Fibroblast of gingiva (primary cell): ENCODE measurements at regions not wholly inside any gene's neighbourhood (a gene's known extent, or its start where the extent isn't known, plus 50 kb on each side); places are given as distances from the start of the nearest gene placed in this dataset.

ENCODE experiments used
- DNase-seq: peaks from one replicate; pipeline ENCODE4 v3.0.0-alpha.2; 2011; ENCODE audit warnings: low read depth

DNA sequence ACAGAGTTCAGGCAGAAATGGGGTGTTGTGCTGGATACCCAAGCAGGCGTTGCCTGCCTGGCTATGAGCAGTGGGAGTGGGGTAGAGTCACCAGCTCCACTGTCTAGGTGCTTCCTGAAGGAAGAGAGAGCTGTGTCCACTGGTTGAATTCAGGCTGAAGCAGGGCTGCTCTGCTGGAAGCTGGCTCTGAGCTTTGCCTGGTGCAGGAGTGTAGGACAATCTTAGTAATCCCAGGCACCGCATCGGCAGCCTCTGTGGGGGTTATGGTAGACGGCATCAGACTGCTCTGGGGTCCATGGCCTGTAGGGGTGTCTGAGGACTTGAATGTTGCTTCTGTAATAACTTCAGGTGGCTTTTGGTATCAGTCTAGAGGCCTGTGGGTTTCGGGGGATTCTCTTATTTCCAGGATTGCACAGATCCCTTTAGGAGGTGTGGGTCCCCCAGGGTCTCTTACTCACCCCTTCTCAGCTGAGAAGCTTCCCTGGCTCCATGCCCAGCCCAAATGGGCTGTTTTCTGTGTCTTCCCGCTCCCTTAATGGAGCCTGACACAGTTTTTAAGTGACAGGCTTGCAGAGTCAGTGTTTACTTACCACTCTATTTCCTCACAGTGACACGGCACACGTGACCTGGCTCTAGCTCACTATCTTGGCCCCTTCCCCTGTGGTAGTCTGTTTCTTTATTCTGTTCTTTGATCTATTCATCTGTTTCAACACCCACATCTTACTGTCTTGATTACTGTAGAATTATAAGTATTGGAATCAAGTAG is 644.3 kb downstream of the CBLN2 start:
- DNase-seq = no peak

DNA sequence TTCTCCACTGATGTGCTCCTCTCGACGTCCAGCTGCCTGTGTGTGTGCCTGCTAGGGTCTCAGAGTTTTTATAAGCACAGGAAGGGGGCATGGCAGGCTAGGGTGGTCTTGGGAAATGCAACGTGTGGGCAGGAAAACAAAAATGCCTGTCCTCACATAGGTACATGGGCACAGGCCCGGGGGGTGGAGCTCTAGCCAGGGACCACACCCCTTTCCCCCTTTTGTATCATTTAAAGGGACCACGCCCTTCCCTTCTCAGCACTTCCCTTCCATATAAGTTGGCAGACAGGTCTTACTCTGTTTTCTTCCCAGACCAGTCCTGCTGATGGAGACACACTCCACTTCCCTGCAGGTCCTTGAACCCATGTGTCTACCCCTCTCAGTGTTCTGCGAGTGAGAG is 645.0 kb downstream of the CBLN2 start:
- no peak for DNase-seq

DNA sequence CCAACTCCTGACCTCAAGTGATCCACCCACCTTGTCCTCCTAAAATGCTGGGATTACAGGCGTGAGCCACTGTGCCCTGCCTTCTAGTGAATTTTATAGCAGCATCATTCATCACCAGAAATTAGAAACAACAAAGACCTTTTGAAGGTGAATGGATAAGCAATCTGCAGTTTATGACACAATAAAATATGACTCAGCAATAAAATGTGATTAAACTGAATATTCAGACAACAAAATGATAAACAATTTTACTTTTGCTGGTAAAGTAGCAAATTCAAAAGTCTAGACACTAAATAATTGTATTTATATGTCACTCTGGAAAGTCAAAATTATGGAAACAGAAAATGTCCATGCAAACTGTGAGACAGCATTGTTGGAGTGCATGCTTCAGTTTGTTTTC is 656.6 kb downstream of the CBLN2 start:
- no peak for DNase-seq

DNA sequence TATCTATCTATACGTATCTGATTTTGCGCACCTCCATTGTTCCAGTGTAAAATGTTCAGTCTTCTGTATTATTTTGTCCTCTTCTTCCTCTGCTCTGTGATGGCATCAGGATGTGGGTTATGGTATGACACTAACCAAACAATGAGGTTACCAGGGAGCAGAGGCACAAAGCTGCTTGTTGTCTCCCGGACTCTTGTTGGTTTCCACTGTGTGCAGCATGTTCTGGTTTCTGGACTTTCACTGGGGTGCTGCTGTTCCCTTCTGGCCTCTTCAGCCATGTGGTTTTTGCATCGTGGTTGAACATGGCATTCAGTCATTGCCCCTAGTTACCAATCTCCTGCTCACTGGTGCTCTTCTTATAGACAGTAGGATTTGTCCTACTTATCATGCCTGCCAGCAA is 665.9 kb downstream of the CBLN2 start:
- DNase-seq = no peak

DNA sequence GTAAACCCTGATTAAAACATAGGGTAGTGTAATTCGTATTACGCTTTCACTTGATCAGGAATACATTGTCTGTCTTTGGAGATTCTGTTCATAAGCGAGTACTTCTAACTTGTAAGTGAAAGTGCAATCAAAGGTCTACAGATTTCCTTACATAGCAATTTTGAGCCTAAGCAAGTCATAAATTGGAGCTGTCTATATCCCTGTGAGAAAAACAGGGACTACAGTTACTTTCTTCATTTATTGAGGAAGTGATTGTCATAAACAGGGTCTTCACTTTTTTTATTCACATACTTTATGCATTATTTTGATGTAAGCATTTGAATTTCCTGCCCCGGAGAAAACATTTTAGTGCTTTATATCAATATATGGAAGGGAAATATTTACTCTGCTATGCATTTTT is 670.4 kb downstream of the CBLN2 start:
- no peak for DNase-seq

DNA sequence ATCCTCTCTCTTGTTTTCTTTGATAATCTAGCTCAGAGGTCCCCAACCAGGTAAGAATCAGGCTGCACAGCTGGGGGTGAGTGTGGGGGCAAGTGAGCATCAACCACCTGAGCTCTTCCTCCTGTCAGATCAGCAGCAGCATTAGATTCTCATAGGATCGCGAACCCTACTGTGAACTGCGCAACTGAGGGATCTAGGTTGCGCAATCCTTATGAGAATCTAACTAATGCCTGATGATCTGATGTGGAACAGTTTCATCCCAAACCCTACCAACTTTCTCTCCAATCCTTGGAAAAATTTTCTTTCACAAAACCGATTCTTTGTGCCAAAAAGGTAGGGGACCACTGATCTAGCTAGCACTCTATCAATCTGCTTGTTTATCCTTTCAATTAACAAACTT is 678.3 kb downstream of the CBLN2 start:
- DNase-seq = no peak

DNA sequence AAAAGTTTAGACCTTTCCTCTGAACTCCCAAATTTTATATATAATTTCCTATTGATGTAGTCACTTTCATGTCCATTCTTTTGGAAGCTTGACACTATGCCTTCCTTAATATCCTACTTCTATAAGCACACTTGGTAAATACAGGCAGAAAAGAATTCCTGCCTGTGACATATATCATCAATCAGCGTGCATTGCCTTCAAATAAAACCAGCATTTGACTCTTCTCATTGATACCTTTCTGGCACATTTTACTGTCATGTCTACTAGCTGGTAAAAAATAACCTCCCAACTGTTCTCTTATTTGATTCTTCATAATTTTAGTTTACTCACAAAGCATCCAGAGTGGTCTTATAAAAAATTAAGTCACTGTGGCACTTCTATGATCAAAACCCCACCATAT is 693.5 kb downstream of the CBLN2 start:
- DNase-seq = no peak

DNA sequence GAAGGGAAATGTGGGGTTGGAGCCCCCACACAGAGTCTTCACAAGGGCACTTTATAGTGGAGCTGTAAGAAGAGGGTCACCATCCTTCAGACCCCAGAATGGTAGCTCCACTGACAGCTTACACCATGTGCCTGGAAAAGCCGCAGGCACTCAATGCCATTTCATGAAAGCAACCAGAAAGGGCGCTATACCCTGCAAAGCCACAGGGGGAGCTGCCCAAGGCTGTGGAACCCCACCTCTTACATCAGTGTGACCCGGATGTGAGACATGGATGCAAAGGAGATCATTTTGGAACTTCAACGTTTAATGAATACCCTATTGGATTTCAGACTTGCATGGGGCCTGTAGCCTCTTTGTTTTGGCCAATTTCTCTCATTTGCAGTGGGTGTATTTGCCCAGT is 694.7 kb downstream of the CBLN2 start:
- DNase-seq = no peak

DNA sequence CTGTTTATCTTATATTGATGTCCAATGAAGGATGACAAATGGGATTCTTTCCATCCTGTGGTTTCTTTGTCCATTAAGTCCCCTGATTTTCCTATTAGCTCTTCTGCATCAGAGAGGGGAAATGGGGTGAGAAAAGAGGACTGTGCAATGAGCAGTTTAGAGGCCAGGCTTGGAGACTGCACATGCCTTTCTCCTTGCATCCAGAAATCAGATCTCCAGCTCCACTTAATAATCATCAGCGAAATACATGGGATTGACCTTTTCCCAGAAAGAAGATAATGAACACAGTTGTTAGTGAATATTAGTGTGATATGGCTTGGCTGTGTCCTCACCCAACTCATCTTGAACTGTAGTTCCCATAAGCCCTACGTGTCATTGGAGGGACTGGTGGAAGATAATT is 697.4 kb downstream of the CBLN2 start:
- no peak for DNase-seq

DNA sequence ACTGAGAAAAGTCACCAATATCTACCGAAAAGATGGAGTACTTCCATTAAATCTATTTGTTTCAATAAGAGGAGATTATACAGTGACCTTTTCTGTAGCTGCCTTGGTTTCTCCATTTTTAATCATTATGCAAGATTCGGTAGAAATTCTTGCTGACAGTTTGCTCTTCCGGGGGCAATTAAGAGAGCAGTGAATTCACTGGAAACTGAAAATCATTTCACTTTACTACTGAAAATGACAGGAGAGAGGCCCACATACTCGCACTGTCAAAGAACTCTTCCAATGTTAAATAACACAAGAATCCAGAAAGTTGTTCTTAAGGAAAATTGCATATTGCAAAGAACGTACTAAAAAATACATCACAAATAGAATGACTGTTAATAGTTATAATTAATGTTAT is 699.3 kb downstream of the CBLN2 start:
- DNase-seq = no peak

DNA sequence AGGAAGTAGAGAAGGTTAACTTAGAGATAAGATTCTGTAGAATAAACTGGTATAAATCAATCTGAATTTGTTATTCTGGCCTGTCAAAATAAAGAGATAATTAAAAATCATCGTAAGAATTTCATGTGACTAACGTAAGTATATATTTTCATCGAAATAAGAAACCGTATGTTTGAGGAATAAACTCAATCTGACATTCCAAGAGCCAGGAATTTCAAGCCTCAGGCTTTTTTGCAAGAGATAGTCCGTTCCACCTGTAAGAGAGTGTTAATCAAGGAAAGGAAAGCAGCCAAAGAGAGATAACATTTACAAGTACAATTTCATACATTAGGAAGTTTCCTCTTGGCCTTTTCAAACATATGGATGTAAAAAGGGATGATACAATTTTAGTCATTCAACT is 701.5 kb downstream of the CBLN2 start:
- no peak for DNase-seq

DNA sequence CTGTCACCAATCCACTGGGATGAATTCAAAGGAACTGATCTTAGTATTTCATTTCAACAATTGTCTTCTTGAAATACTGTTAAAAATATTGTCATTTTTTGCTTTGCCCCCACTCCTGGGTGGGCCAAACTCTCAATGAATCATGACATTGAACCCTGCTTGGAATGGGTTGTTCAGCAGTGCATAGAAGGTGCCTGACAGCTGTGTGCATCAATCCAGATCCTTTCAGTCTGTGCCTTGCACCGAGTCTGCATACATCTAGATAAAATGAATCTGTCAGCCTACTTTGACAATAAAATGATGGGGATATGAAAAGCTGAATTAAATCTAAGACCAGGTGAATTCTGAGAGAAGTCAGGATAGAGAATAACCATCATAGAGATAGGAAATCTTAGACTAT is 706.6 kb downstream of the CBLN2 start:
- DNase-seq = no peak

DNA sequence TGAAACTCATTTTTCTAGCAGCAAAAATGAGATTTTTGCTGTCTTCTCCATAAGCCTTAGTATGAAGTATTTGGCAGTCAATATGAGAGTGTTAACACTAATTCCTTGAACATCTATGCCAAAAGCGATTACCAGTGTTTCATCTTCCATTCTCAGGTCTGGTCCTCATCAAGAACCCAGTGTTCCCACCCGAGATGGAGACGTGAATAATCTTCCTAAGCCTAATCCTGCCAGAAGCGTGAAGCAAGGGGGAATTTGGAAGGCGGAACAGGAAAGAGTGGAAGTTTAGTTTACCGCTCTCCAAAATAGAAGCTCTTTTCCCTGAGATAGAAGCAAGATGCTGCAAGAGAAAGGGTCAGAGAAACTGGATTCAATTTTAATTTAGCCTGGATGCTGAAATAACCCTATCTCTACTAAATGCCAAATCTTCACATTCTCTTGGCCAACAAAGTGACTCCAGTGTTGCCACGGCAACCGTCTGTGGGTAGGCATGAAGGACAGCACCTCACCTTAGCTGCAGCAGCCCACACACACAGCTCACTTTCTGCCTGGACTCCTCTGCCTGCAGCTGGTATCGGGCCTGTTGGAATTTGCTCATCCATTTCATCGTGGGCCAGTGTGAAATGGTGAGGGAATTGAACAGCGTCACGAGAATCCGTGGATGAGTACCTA is 711.1 kb downstream of the CBLN2 start:
- DNase-seq = no peak

DNA sequence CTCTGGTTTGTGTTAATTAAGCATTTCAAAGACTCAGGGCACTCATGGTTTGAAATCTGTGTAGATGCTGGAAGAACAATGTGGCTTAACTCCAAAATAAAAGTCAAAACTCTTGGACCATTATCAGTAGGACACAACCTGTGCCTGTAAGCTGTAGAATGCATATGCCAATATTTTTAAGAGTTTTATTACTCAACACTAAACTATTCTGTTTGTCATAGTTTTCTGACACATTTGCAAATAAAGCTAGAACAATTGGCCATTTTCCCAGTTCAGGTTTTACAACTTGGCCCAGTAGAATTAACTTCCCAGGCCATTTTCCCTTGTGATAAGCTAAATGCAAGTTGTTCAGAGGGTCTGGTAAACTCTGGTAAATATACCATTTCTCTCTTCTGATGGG is 713.1 kb downstream of the CBLN2 start:
- DNase-seq = peak; percentile 57

DNA sequence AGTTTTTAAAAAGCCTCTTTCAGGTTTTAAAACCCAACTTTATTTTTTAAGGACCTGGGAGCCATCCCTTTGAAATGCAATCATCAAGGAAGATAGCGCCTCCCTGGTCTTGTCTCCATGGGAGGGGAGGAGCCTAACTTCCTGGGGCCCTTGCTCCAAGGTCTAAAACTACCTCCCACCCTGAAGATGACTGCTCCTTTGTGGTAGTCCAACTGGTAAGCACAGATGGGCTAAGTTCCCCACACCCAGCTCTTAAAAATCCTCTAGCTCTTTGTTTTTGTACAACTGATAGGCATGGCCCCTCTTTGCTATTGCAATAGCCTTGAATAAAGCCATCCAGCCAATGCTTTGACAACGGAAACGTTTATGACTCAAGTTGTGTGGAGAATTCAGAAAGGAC is 716.8 kb downstream of the CBLN2 start:
- no peak for DNase-seq

DNA sequence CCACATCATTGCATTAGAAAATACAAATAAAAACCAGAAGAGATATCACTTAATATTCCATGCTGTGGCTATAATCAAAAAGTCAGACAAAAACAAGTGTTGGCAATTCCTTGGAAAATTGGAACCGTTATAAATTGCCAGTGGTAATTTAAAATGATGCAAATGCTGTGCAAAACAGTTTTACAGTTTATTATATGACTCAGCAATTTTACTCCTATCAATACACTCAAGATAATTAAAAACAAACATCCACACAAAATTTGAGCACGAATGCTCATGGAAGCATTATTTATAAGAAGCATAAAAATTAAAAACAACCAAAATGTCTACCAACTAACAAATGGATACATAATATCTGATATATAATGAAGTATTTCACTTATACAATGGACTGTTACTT is 728.8 kb downstream of the CBLN2 start:
- DNase-seq = no peak

DNA sequence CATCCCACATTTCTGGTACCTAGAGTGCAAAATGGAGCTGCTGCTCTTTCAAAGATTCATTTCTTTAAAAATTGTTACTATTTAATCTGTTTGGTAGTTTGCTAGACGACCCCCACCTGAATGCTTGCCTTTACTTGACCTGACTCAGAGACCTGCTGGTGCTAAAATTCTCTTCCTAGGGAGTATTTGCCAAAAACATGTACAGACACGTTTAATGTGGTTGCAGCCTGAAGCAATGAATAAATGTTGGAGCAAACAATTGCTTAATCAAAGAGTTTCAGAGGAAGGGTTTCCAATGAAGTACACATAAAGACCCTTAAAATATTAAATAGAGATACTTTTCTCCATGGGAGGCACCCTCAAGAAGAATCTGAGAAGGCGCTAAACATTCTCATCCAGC is 734.4 kb downstream of the CBLN2 start:
- no peak for DNase-seq

DNA sequence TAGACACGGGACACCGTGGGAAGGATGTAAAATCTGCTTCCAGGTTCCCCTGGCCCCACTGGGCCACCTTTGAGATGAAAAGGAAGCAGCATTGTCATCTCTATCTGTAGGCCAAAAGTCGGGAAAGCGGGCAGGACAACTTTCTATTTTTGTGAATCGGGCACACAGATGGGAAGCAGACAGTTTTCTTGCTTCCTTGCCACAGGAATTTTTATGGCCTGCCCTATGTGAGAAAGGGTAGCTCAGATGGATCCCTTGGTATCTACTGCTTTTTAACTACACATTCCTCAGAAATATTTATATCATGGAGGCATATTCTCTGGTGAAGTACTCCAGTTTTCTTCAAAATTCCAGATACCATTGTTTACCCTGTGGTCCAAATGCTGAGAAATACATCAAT is 735.5 kb downstream of the CBLN2 start:
- no peak for DNase-seq

DNA sequence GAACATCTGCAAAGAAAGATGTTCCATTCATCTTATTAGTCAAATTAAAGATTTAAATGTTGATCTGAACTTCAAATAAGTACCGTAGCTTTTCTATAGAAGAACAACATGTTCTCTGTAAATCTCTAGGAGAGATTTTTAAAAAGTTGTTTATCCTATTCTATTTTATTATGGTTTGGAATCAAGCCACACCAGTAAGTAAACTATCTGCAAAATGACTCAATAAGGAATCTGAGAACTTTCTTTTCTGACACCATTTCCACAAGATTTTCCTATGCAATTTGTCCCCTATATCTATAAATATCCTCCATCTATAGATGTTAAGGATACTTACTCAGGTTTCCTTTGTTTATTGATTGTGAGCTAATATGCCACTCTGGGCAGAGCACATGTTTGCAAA is 736.6 kb downstream of the CBLN2 start:
- peak; percentile 11 for DNase-seq

DNA sequence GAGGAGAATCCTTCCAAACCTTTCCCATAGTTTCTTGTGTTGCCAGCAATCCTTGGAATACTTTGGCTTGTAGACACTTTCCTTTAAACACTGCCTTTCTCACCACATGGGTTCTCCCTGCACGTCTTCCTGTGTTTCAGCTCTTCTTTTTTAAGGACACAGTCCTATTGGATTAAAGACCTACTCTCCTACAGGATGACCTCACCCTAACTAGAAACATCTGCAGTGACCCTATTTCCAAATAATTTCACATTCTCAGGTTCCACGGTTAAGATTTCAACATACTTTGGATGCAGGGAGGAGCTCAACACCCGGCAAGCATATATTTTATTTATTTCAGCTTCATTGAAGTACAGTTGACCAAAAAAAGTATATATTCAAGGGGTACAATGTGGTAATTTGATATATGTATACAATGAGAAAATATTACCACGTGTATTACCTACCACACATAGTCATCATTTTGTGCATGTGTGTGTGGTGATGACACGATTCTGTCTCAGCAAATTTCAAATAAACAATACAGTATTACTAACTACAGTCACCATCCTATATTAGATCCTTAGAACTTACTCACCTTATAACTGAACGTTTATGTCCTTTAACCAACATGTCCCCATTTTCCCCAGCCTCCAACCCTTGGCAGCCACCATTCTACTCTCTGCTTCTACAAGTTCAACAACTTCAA is 745.0 kb downstream of the CBLN2 start:
- peak; percentile 89 for DNase-seq

DNA sequence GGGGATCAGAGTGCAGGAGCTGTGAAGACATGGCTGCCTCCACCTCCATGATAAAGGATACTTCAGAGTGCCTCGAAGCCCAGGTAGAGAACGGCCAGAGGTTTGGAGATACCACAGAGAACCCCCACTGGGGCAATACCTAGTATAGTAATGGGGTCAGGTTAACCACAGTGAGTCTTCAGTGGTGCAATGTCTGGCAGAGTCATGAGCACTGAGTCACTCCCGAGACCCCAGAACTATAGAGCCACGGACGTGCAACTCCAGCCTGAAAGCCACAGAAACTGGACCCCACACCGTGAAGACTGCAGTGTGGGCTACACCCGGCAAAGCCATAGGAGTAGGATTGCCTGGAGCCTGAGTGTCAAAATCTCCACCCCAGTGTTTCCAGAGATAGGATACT is 746.6 kb downstream of the CBLN2 start:
- DNase-seq = no peak

DNA sequence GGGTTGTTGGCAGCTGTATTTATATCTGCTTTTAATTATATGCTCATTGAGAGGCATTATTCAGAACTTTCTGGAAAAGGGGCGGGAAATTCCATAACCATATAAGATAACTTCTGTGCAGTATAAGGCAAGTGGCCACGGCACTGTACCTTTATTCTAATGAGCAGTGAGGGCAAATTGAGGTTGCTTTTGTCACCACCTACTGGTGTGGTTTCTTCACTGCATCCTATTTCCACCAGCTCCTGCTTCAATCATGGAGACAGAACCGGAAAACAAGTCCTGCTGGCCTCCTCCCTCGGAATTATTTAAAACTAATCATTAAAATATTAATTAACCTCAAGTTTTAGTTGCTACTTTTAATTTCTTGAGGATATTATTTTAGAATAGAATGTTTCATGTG is 759.4 kb downstream of the CBLN2 start:
- DNase-seq = no peak

DNA sequence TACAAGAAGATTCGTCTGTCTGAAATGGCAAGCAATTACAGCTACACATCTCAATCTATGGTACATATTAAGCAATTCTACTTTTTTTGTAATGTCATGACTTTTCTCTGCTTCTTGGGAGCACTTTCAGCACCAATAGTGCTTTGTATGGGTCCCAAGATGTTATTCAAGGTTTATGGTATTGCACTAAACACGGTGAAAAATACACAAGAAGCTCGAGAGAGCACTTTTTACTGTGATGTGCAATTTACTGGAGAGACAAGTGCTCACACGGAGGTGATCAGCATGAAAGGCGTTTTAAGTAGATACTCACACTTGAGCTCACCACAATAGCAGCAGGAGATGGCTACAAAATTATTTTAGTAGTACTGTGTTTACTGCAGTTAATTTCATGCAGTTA is 783.6 kb downstream of the CBLN2 start:
- DNase-seq = no peak

DNA sequence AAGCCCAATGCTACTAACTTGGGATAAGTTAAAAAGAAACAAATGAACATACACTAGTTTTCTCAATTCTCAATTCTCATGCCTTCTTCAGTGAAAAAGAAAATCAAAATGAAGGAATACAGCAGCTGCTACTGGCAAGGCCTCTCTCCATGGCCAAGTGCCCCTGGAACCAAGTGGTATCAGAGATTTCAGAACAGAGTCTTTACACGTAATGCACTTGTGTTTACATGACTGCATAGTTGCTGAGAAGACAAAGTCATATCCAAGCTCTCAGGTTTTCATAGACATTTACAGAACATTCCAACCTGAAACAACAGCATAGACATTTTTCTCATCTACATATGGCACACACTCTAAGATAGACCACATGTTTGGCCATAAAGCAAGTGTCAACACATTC is 789.9 kb downstream of the CBLN2 start:
- DNase-seq = no peak
